Activated CD8-positive, alpha-beta T cell treated with anti-CD3 and anti-CD28 coated beads for 36 hours (primary cell): ENCODE measurements at regions not wholly inside any gene's neighbourhood (a gene's known extent, or its start where the extent isn't known, plus 50 kb on each side); places are given as distances from the start of the nearest gene placed in this dataset.

Experiments used
- ATAC-seq: fragments of 200-7000 bp; cut with Tn5 transposase; one replicate; pipeline ENCODE4 v1.10.0; 2021; ENCODE audit warnings: mild to moderate bottlenecking, moderate library complexity
- CTCF ChIA-PET: fragments of 350-600 bp; sonication (Branson Sonifier 250); formaldehyde crosslinking; loops from one replicate; lab custom pipeline; 2021; ENCODE audit warnings: antibody characterized with exemption; lab: Charles Lee
- POLR2A ChIA-PET: fragments of 350-600 bp; sonication (Branson Sonifier 250); formaldehyde crosslinking; loops from one replicate; lab custom pipeline; 2021; ENCODE audit warnings: antibody characterized with exemption; lab: Charles Lee
- DNase-seq: peaks from one replicate; pipeline ENCODE4 v3.0.0-alpha.2; 2020
- H3K27ac Mint-ChIP-seq: one replicate; pipeline ENCODE4 v1.8.0; 2021; ENCODE audit warnings: mild to moderate bottlenecking, mixed read lengths
- H3K27me3 Mint-ChIP-seq: one replicate; pipeline ENCODE4 v1.8.0; 2021; ENCODE audit warnings: mixed read lengths
- H3K36me3 Mint-ChIP-seq: one replicate; pipeline ENCODE4 v1.8.0; 2021; ENCODE audit warnings: low read depth, mixed read lengths
- H3K4me1 Mint-ChIP-seq: one replicate; pipeline ENCODE4 v1.8.0; 2021; ENCODE audit warnings: low read depth, mixed read lengths
- H3K4me3 Mint-ChIP-seq: one replicate; pipeline ENCODE4 v1.8.0; 2021; ENCODE audit warnings: mild to moderate bottlenecking, moderate library complexity, mixed read lengths
- H3K9me3 Mint-ChIP-seq: one replicate; pipeline ENCODE4 v1.8.0; 2021; ENCODE audit warnings: mixed read lengths
- CTCF ChIP-seq: fragments of 200-600 bp; IDR thresholded peaks from one replicate; pipeline ENCODE4 v1.8.0; 2022; ENCODE audit warnings: antibody characterized with exemption, mild to moderate bottlenecking
- intact Hi-C: fragments of 100-400 bp; cut with micrococcal nuclease; formaldehyde crosslinking; loops from one replicate; pipeline ENCODE4 v1.10.0; 2022

GRCh38 chr16:48442379-48442778 lies 57.2 kb upstream of the SIAH1 start:
- ATAC-seq = no peak
- H3K4me3 Mint-ChIP-seq = no peak overlapping the region
- H3K27me3 Mint-ChIP-seq = no peaks in the 10 kb centered on the region
- no peaks in the 10 kb centered on the region for H3K4me1 Mint-ChIP-seq
- H3K36me3 Mint-ChIP-seq = no peaks in the 10 kb centered on the region
- CTCF ChIA-PET = interaction anchor here (1.2 kb wide), 1 partner anchor 188 kb away, joined by 4 read pairs; no protein-coding TSS in a partner anchor
- intact Hi-C loops = no loop called here
- no peak overlapping the region for H3K27ac Mint-ChIP-seq
- DNase-seq = no peak
- POLR2A ChIA-PET = interaction anchor here (1.0 kb wide), 1 partner anchor 119 kb away, joined by 5 read pairs; no protein-coding TSS in a partner anchor
- H3K9me3 Mint-ChIP-seq = no peaks in the 10 kb centered on the region
- TF ChIP-seq CTCF = no peak

GRCh38 chr16:48441863-48442279 lies 56.7 kb upstream of the SIAH1 start:
- H3K27ac Mint-ChIP-seq = no peak overlapping the region
- DNase-seq = no peak
- ATAC-seq = no peak
- intact Hi-C loops = no loop called here
- no peaks in the 10 kb centered on the region for H3K27me3 Mint-ChIP-seq
- H3K9me3 Mint-ChIP-seq = no peaks in the 10 kb centered on the region
- H3K36me3 Mint-ChIP-seq = no peaks in the 10 kb centered on the region
- no peak for TF ChIP-seq CTCF
- H3K4me3 Mint-ChIP-seq = no peak overlapping the region
- ChIA-PET POLR2A (interaction anchor here (1.0 kb wide), 1 partner anchor 119 kb away, joined by 5 read pairs; no protein-coding TSS in a partner anchor), CTCF (interaction anchor here (1.2 kb wide), 1 partner anchor 188 kb away, joined by 4 read pairs; no protein-coding TSS in a partner anchor)
- no peaks in the 10 kb centered on the region for H3K4me1 Mint-ChIP-seq

- no peak for ATAC-seq
- Mint-ChIP-seq H3K4me3 (no peak overlapping the region), H3K4me1 (no peaks in the 10 kb centered on the region), H3K9me3 (no peaks in the 10 kb centered on the region), H3K27me3 (no peaks in the 10 kb centered on the region), H3K36me3 (no peaks in the 10 kb centered on the region), H3K27ac (no peak overlapping the region)
- POLR2A ChIA-PET = no interaction called here
- CTCF ChIA-PET = interaction anchor here (1.2 kb wide), 1 partner anchor 189 kb away, joined by 4 read pairs; no protein-coding TSS in a partner anchor
- DNase-seq = no peak
- intact Hi-C loops = no loop called here
- no peak for TF ChIP-seq CTCF
These were observed 55.9 kb upstream of the SIAH1 start for GRCh38 chr16:48441106-48441505.

- Mint-ChIP-seq H3K9me3 (no peaks in the 10 kb centered on the region), H3K27ac (no peak overlapping the region), H3K36me3 (no peaks in the 10 kb centered on the region), H3K27me3 (no peaks in the 10 kb centered on the region), H3K4me1 (peaks cover 5% of the 10 kb centered on the region), H3K4me3 (no peak overlapping the region)
- DNase-seq (no peak), ATAC-seq (no peak)
- TF ChIP-seq CTCF = no peak
- ChIA-PET POLR2A (interaction anchor here (1.1 kb wide), 1 partner anchor 18 kb away, joined by 4 read pairs; no protein-coding TSS in a partner anchor), CTCF (no interaction called here)
- intact Hi-C loops = no loop called here
These were observed 53.2 kb upstream of the SIAH1 start for GRCh38 chr16:48438414-48438813.

- Mint-ChIP-seq H3K9me3 (no peaks in the 10 kb centered on the region), H3K36me3 (no peaks in the 10 kb centered on the region), H3K4me1 (peaks cover 5% of the 10 kb centered on the region), H3K27me3 (no peaks in the 10 kb centered on the region), H3K4me3 (no peak overlapping the region), H3K27ac (no peak overlapping the region)
- no peak for DNase-seq
- intact Hi-C loops = no loop called here
- ChIA-PET POLR2A (no interaction called here), CTCF (interaction anchor here (0.8 to 1.0 kb wide), 2 partner anchors 187 to 194 kb away, joined by 3 read pairs; no protein-coding TSS in a partner anchor)
- no peak for ATAC-seq
- TF ChIP-seq CTCF = no peak
These were observed 50.7 kb upstream of the SIAH1 start for GRCh38 chr16:48435906-48436305.
